ENCODE measurements at regions not wholly inside any gene's neighbourhood (a gene's known extent, or its start where the extent isn't known, plus 50 kb on each side); places are given as distances from the start of the nearest gene placed in this dataset.
"Not testable (repeated sequence)": the region's sequence is repeated elsewhere in the genome, so short reads cannot be mapped to it uniquely, and the experiment has no call there.

DNA sequence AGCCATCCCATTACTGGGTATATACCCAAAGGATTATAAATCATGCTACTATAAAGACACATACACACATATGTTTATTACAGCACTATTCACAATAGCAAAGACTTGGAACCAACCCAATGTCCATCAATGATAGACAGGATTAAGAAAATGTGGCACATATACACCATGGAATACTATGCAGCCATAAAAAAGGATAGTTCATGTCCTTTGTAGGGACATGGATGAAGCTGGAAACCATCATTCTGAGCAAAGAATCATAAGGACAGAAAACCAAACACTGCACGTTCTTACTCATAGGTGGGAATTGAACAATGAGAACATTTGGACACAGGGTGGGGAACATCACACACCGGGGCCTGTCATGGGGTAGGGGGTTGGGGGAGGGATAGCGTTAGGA, 60.3 kb upstream of the NMU start:
- DNase-seq, result not testable (repeated sequence)

DNA sequence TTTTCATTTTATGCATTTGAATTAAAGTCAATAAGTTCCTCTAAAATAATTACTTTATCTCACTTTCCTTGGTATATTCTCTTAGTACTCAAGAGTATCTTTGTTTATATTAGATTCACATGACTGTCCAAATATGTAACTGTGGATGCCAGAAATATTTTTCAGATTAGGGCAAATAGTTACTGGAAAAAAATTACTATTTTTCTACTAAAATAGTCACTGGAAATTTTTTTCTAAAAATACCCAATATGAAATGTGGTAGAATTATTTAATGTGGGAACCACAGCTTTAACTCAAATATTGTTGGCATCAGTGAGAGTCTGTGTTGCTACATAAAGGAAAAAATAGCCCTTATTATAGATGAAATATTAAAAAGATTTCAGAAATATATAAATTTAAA, 70.4 kb upstream of the NMU start:
- DNase-seq, result no peak

DNA sequence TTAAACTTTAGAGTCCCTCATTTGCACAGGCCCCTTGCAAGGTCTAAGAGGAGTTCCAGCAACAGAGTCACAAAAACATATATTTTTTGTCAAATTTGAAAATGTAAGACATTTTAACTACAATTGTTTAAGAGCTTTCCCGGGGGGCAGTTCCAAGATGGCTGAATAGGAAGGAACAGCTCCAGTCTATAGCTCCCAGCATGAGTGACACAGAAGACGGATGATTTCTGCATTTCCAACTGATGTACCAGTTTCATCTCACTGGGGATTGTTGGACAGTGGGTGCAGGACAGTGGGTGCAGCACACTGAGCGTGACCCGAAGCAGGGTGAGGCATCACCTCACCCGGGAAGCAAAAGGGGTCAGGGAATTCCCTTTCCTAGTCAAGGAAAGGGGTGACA, 71.4 kb upstream of the NMU start:
- DNase-seq, result no peak

DNA sequence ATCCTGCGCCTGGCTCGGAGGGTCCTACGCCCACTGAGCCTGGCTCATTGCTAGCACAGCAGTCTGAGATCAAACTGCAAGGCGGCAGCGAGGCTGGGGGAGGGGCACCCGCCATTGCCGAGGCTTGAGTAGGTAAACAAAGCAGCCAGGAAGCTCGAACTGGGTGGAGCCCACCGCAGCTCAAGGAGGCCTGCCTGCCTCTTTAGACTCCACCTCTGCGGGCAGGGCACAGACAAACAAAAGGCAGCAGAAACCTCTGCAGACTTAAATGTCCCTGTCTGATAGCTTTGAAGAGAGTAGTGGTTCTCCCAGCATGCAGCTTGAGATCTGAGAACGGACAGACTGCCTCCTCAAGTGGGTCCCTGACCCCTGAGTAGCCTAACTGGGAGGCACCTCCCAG, 71.9 kb upstream of the NMU start:
- DNase-seq, result not testable (repeated sequence)

GRCh38 chr4:55712835-55713234, 76.7 kb upstream of the NMU start:
- DNase-seq, result not testable (repeated sequence)

GRCh38 chr4:55721651-55722050, 85.6 kb upstream of the NMU start:
- DNase-seq, result no peak

- DNase-seq, result no peak
Measured at GRCh38 chr4:55722132-55722531, 86.0 kb upstream of the NMU start.

DNA sequence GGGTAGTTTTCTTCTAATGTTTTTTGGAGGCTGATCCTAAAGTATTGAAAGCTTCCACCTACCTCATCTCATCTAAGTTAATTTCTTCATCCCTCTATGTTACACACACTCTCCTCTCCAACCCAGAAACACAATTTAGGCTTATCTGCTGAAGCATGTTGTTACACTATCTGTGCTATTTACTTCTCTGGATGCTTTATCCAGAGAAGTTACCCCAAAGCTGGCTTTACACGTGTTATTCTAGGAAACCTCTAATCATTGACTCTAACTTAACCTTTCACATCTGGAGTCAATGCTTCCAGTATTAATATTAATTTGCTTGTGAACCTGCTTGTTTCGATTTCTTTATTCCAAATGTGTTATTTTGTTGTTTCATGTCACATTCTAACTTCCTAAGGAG, 87.3 kb upstream of the NMU start:
- DNase-seq, result no peak

- DNase-seq, result no peak
Measured at GRCh38 chr4:55725057-55725456, 89.0 kb upstream of the NMU start.

DNA sequence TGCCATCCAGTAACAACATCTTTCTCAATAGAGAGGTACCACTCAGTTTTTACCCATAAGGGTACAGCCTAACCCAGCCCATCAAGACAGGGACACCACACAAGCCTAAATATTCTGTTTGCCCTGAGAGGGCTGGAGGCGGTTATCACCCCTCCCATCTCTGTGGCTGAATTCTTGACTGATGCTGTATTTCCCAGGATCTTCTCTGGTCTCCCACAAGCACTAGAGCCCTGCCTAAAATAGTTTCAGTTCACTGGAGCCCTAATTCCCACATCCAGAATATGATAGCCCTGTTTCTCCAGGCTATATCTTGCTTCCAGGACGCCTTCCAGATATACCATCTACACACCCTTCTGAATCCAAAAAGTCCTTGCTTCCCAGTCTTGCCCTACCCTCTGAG, 91.6 kb upstream of the NMU start:
- no peak for DNase-seq

DNA sequence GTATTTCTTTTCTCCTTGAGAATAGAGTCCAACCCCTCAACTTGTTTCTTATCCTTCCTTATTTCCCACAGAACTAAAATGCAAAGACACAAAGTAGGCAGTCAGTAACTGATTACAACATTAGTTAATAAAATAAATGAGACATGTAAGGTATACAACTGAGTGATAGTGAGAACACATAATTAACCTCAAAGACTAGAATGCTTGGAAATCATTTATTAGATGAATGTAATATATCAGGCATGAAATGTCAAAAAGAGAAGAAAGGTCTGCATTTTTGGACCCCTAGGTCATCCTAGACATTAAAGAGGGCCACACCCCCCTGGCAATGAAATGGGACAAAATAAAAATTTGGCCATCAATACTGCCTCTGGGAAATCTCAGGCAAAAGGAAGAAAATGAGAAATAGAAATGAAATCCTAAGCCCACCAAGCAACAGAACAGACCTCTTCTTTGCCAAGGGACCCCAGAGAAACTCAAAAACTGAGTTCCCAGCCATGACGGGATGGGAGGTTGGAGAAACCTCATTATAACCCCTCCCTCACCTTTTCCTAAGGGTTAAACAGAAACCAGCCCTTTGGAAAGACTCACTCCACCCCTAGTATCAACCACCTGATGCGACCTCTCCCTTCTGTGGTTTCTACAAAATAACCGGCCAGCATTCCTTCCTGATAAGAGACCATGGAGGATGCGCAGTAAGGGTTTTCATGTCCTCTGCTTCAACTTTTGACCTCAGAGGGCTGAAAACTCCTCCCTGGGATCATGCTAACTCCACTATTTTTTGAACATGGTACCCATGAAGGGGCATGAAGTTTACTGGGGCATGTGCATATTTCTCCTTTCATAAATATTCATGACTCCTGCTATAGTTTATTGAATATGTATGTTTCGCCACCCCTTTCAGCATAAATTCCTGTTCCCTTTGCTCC, 90.0 kb upstream of the EXOC1L start:
- no peak for DNase-seq

DNA sequence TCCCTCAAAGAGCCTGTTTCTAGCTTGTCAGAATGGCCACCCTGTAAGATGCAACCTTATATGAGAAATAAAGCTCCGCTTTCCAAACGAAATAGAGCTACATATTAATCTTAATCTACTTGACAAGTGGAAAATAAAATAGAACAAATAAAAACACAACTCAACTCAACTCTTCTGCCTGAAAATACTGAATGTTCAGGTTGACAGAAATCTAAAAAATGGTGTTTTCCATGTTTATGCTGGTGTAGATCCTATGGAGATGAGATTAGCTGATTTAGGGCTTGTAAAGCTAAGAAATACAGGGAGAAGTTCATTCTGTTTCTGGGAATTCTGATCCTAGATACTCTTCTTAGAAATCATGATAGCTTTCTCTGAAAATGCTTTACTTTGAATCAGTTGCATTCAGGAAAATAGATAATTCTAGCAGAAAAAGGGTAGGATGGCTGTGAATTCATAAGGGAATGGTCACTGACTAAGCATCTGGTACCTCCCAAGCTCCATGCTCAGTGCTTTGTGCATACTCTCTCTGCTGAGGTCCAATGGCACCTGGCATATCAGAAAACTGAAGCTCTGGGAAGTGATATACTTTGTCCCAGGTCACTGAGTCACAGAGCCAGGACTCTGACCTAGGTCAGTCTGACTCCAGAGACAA, 89.2 kb upstream of the EXOC1L start:
- DNase-seq, result no peak

DNA sequence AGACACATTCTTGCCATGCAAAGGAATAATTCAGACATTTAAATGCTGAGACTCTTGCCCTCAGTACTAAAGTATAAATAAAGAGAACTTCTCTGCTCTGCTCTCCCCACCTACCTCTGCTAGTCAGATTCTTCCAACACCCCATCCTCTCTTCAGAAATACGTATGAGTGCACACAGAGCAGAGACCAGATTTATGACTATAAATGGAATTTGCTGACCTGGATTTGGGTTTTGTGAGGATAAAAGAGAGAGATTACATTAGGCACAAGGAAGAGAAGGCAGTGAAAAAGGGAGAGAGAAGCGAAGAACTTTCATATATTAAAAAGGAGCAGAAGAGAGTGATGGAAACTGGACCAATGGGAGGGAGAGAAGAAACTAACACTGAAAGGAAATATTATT, 87.6 kb upstream of the EXOC1L start:
- DNase-seq, result no peak

DNA sequence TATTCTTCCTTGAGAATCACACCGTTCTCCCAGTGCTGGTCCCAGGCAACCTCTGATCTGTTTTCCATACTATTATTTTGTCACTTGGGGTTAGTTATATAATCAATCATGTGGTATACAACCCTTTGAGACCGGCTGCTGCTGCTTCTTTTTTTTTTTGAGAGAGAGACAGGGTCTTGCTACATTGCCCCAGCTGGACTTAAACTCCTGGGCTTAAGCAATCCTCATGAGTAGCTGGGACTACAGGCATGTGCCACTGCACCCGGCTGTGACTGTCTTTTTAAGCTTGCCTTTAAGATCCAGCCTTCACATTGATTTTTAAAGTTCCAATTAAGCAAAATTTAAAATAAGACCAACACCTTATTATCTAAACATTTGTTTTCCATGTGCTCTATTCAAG, 86.7 kb upstream of the EXOC1L start:
- no peak for DNase-seq

GRCh38 chr4:55733932-55734331, 85.7 kb upstream of the EXOC1L start:
- DNase-seq, result peak; percentile 4

GRCh38 chr4:55736605-55737183, 82.9 kb upstream of the EXOC1L start:
- peak; percentile 23 for DNase-seq

DNA sequence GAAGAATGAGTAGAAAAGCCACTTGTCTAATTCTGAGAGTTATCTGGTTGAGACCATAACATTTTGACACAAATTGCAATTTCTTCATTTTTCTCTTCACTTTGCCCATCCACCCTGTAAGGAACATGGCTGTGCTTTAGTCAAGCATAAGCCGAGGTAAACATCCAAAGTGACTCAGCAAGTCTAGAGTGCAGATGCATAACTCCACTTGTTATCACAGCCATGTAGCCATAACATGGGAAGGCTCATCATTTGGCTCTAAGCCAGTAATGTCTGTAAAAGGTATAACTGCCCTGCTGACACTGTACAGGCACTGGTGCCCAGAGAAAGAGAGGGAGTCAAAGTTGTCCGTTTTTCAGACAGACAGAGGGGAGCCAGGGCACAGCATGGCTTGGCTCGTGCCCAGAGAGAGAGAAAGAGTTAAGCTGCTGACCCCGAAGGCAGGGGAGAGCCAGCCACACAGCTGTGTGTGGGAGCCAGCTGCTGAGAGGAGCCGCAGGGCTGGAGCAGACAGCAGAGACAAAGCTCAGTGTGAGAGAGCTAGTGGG, 76.9 kb upstream of the EXOC1L start:
- DNase-seq, result no peak

- DNase-seq, result no peak
Measured at GRCh38 chr4:55744369-55744768, 75.2 kb upstream of the EXOC1L start.

DNA sequence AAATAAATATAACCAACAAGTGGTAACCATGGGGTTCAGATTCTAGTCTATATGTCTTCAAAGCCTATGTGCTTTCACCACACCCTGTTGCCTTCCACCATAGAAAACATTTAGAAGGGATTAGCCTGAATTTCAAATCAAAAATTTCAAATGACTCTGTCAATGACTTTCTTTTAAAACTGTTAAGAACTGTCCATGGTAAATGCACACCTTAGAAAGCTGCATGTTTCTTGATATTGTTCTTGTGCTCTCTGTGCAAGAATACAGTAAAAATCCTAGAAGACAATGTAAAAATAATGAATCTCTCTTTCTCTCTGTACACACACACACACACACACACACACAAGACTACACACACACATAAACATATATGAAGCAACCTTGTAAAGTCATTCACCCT, 74.6 kb upstream of the EXOC1L start:
- no peak for DNase-seq

DNA sequence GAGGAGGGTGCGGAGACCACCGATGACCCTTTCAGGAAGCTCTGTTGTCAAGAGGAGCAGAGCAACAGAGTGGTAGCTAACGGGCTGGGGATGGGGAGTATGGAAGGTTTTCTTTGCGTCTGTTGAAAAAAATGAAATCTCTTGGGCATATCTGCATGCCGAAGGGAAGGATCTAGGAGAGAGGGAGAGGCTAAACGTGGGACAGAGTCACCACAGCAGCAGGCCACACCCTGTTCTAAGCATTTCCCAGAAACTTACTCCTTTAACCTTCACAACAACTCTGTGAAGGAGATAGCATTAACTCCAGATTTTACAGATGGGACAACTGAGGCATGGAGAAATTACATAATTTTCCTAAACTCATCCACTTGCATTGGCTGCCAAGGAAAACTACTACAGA, 71.8 kb upstream of the EXOC1L start:
- no peak for DNase-seq

GRCh38 chr4:55749666-55750065, 69.9 kb upstream of the EXOC1L start:
- no peak for DNase-seq

- no peak for DNase-seq
Measured at GRCh38 chr4:55752810-55753209, 66.8 kb upstream of the EXOC1L start.

DNA sequence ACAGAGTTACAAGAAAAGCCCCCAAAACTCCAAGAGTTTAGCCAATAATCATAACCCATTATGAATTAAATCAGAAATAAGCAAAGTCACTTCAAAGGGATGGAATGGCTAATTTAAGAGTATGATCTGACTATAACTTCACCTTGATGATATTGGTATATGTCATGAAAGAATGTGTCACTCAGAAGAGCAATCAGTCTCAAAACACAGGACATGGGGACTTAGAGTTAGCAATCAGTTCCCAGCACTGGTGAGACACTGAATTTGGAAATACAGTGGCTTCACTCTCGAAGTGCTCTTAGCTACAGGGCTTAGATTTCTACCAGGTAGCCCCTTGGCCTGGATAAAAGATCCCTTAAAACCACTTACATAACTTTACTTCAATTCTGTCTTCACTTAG, 65.7 kb upstream of the EXOC1L start:
- DNase-seq, result no peak
